ENCODE measurements at regions not wholly inside any gene's neighbourhood (a gene's known extent, or its start where the extent isn't known, plus 50 kb on each side); places are given as distances from the start of the nearest gene placed in this dataset.
"Not testable (repeated sequence)": the region's sequence is repeated elsewhere in the genome, so short reads cannot be mapped to it uniquely, and the experiment has no call there.

DNA sequence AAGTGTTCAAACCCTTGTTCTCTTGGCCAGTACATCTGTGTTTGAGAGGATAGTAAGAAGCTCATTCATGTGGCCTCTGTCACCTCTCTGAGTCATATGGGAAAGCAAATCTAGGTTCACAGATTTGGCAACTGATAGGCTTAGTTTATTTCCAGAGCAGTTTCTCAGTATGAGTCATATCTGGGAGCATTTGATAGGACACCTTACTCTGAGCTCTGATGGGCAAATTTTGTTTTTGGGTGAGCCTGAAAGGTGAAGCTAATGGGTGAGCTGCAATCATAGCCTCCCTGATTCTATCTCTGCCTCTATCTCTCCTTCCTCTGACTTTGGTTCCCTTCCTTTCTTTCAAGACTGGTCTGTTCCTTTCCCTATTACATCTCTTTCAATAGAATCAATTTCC lies 134.4 kb downstream of the S1PR1 start:
- TF ChIP-seq POLR2AphosphoS5 (IDR thresholded peaks at IDR 0.05) (no peak), EP300 (IDR thresholded peaks at IDR 0.05) (no peak), POLR2A (IDR thresholded peaks at IDR 0.05) (no peak)
- TF ChIP-seq, protein P1, sequence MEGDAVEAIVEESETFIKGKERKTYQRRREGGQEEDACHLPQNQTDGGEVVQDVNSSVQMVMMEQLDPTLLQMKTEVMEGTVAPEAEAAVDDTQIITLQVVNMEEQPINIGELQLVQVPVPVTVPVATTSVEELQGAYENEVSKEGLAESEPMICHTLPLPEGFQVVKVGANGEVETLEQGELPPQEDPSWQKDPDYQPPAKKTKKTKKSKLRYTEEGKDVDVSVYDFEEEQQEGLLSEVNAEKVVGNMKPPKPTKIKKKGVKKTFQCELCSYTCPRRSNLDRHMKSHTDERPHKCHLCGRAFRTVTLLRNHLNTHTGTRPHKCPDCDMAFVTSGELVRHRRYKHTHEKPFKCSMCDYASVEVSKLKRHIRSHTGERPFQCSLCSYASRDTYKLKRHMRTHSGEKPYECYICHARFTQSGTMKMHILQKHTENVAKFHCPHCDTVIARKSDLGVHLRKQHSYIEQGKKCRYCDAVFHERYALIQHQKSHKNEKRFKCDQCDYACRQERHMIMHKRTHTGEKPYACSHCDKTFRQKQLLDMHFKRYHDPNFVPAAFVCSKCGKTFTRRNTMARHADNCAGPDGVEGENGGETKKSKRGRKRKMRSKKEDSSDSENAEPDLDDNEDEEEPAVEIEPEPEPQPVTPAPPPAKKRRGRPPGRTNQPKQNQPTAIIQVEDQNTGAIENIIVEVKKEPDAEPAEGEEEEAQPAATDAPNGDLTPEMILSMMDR (IDR thresholded peaks at IDR 0.05): no peak
- Histone ChIP-seq H3K9me3 (no peaks in the 10 kb centered on the region), H3K4me3 (no peak overlapping the region), H3K27me3 (no peaks in the 10 kb centered on the region), H3K4me1 (peaks cover 3 to 22% (median 6%) of the 10 kb centered on the region in 3 donors), H3K36me3 (no peaks in the 10 kb centered on the region), H3K27ac (no peak overlapping the region)
- peak; percentile 39 for ATAC-seq

DNA sequence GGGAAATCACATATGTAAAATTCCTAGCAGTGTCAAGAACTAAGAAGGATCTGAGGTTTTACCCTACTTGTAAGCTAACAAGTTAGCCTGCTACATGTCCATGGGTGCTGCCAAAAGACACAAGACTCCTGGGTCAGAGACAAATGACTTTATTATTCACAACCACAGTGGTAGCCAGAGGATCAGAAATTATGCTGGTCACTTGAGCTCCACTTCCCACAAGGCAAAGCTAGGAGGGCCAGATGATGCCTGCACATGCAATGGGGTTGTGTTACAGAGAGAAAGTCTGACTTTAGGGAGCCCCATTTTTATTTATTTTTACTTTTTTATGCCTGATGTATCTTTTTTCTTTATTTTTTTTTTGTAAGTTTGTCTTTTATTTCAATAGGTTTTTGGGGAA lies 136.8 kb downstream of the S1PR1 start:
- Histone ChIP-seq H3K36me3 (no peaks in the 10 kb centered on the region), H3K9me3 (no peaks in the 10 kb centered on the region), H3K27me3 (no peaks in the 10 kb centered on the region), H3K4me3 (no peak overlapping the region), H3K4me1 (peaks cover 0 to 13% (median 0%) of the 10 kb centered on the region in 3 donors), H3K27ac (no peak overlapping the region)
- TF ChIP-seq, protein P1 (IDR thresholded peaks at IDR 0.05): no peak
- TF ChIP-seq EP300 (IDR thresholded peaks at IDR 0.05): no peak
- TF ChIP-seq POLR2A (IDR thresholded peaks at IDR 0.05): no peak
- no peak for TF ChIP-seq POLR2AphosphoS5 (IDR thresholded peaks at IDR 0.05)
- no peak for ATAC-seq

GRCh38 chr1:101375448-101375847 lies 138.6 kb downstream of the S1PR1 start:
- not testable (repeated sequence) for H3K4me3 ChIP-seq, H3K36me3 ChIP-seq, ATAC-seq, H3K27me3 ChIP-seq, H3K9me3 ChIP-seq, H3K27ac ChIP-seq
- 52 to 71% methylated on average over 2 to 3 of the region's 3 CpGs for WGBS, 2 donors (ENCODE audit: low coverage in 1 of 2)
- H3K4me1 ChIP-seq: peaks cover 0 to 13% (median 0%) of the 10 kb centered on the region in 3 donors

DNA sequence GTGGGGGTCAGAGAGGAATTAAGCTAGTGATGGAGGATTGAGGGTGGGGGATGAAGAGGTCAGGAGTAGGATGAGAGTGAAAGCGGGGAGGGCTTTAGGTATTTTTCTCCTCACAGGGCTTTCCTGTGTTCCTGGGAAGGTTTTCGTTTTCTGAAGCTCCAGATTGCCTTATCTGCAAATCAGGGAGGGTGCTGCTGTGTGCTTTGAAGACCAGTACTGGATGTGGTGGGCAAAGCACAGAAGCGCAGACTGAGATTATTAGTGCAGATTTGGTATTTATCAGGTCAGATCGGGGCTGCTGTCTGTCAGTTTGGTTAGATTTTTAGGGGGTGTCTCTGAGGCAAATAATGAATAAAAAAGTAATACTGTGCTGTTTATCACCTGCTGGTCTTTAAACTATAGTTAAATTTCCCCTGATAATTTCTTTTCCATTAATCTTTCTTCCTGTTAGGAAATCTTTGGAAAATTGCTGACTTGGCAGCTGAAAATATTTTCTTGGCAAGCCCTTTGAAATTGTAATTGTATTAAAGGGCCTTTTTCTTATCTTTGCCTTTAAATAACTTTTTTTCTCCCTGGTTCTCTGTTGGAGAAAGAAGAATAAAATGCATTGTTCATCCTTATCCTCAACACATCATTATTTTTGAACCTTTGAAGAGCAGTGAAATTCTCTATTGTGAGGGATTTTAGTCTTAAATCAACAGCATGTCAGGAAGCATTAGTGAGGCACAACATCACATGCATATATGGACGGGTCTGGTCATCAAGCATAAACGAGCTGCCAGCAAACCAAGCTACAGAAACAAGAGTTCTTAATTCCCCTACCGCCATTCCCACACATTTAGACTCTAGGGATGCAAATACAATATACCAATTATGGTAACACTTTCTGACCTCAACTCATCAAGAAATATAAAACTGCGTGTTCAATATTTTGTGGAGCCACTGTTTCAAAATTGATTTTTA lies 139.6 kb downstream of the S1PR1 start:
- Histone ChIP-seq H3K27ac (no peak overlapping the region), H3K9me3 (no peaks in the 10 kb centered on the region), H3K4me3 (no peak overlapping the region), H3K27me3 (no peaks in the 10 kb centered on the region), H3K36me3 (no peaks in the 10 kb centered on the region), H3K4me1 (peaks cover 0 to 13% (median 0%) of the 10 kb centered on the region in 3 donors)
- TF ChIP-seq POLR2AphosphoS5 (IDR thresholded peaks at IDR 0.05) (no peak), POLR2A (IDR thresholded peaks at IDR 0.05) (no peak), EP300 (IDR thresholded peaks at IDR 0.05) (no peak)
- TF ChIP-seq, protein P1 (IDR thresholded peaks at IDR 0.05): no peak
- 25 to 34% methylated on average over 8 of the region's 8 CpGs for WGBS, 2 donors (ENCODE audit: low coverage in 1 of 2)
- no peak for ATAC-seq

DNA sequence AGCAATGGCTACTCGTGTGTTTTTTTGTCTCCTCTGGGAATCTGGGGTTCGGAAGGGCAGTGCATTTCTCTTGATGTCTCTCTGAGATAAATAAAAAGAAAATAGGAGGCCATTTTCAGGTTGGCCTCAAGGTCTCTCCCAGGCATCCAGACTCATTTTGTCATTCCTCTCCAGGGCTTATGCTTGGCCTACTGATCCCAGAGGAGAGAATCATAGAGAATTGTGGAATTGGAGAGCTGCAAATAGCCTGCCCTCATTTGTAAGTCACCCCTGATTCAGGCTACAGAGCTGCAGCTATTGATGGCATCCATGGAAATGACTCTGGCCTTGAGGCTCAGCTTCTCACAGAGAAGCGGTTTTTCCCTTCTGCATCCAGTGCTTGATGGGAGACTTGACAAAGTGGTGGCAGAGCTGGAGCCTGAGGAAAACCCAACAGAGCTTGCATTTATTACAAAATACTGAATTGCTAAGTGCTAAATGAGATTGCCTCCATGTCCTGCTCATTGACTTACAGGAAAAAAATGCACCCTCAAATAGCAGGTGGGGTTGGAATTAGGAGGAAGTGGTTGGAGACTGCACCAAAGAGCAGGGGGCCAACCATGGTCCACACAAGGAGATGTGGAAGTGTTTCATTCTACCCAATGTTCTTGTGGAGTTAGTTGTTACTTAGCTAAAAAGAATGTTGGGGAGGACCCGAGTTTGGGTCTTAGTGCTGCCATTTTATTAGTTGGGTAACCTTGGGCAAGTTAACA lies 140.4 kb downstream of the S1PR1 start:
- TF ChIP-seq POLR2AphosphoS5 (IDR thresholded peaks at IDR 0.05): no peak
- TF ChIP-seq, protein P1 (IDR thresholded peaks at IDR 0.05): no peak
- no peak for TF ChIP-seq POLR2A (IDR thresholded peaks at IDR 0.05)
- no peak for TF ChIP-seq EP300 (IDR thresholded peaks at IDR 0.05)
- Histone ChIP-seq H3K27me3 (no peaks in the 10 kb centered on the region), H3K36me3 (no peaks in the 10 kb centered on the region), H3K4me3 (no peak overlapping the region), H3K9me3 (no peaks in the 10 kb centered on the region), H3K27ac (no peak overlapping the region), H3K4me1 (peaks cover 0 to 13% (median 0%) of the 10 kb centered on the region in 3 donors)
- no peak for ATAC-seq
- WGBS, 2 donors (ENCODE audit: low coverage in 1 of 2): 54 to 80% methylated on average over 2 to 3 of the region's 4 CpGs

All from gastroesophageal sphincter (tissue), 4 donors.